MM.1S (cell line): ENCODE measurements at regions not wholly inside any gene's neighbourhood (a gene's known extent, or its start where the extent isn't known, plus 50 kb on each side); places are given as distances from the start of the nearest gene placed in this dataset.

Experiments
- EZH2 ChIP-seq: fragments of 300-600 bp; sonication (generic); optimal IDR thresholded peaks from 2 replicates; pipeline ENCODE3; 2017; ENCODE audit warnings: low read depth, mild to moderate bottlenecking, antibody characterized with exemption, low read length, mixed read lengths
- EZH2phosphoT487 ChIP-seq: fragments of 300-600 bp; sonication (generic); IDR thresholded peaks from 2 replicates; pipeline ENCODE4 v1.6.1; 2018; ENCODE audit warnings: antibody characterized with exemption, low read length
- TF ChIP-seq, protein P1 (sequence below): fragments of 300-600 bp; sonication (generic); IDR thresholded peaks from 2 replicates; pipeline ENCODE4 v1.5.1; 2016; ENCODE audit warnings: antibody characterized with exemption, low read length, mixed read lengths

DNA sequence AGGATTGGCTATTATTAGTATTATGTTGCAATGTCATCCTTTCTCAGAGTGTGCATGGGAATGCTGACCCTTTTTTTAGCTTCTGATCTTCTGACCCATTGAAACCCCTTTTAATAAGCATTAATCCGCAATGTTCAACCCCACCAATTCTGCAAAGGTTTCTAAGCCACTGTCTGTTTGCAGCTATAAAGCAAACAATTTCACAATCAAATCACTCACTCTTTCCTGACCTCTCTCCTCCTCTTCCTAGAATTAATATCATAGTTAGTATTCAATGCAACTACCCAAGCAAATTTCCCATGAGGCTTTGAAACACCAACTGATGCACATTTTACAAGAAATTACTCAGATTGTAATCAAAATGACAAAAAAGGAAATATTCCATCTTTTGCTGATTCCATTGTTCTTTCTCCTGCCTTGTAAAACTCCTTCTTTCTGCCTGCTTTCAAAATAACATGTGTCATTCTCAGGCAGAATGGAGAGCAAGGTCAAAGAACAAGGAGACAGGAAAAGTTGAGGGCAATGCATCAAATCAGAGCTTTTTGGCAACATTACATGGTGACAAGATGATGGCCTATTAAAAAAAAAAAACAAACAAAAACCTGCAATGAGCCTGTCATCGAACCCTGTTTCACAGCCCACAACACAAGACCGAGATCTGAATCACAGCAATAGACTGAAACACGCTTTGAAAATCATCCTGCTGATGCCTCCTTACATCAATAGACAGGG lies 253.2 kb upstream of the AR start:
- TF ChIP-seq, protein P1, sequence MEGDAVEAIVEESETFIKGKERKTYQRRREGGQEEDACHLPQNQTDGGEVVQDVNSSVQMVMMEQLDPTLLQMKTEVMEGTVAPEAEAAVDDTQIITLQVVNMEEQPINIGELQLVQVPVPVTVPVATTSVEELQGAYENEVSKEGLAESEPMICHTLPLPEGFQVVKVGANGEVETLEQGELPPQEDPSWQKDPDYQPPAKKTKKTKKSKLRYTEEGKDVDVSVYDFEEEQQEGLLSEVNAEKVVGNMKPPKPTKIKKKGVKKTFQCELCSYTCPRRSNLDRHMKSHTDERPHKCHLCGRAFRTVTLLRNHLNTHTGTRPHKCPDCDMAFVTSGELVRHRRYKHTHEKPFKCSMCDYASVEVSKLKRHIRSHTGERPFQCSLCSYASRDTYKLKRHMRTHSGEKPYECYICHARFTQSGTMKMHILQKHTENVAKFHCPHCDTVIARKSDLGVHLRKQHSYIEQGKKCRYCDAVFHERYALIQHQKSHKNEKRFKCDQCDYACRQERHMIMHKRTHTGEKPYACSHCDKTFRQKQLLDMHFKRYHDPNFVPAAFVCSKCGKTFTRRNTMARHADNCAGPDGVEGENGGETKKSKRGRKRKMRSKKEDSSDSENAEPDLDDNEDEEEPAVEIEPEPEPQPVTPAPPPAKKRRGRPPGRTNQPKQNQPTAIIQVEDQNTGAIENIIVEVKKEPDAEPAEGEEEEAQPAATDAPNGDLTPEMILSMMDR = no peak
- TF ChIP-seq EZH2phosphoT487 (no peak), EZH2 (no peak)
